GM19239 (cell line): ENCODE measurements at regions not wholly inside any gene's neighbourhood (a gene's known extent, or its start where the extent isn't known, plus 50 kb on each side); places are given as distances from the start of the nearest gene placed in this dataset.

Experiments
- DNase-seq: peaks from one replicate; pipeline ENCODE4 v3.0.0; 2011; ENCODE audit warnings: low spot score; ENCODE audit not compliant: insufficient read length
- FAIRE-seq: peaks from 2 replicates; lab custom pipeline; 2011; peaks lifted over from hg19 to GRCh38; lab: Jason Lieb, UNC

DNA sequence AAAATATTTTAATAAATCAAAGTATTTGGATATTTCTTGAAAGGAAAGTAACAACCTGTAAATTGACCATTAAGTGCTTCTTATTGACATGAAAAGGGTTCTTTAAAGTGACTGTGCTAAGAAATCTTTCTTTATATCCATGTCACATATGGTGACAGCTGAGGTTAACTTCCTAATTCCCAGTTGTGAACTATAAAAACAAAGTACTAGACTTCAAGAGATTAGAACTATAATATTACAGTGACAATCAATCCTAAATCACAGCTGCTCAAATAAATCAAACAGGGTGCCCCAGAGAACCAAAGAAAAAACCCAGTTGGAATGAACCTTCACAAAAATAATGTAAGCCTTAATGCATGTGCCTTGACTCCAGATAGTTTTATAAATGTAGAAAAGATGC lies 332.6 kb upstream of the PDE4D start:
- FAIRE-seq: no peak
- no peak for DNase-seq

DNA sequence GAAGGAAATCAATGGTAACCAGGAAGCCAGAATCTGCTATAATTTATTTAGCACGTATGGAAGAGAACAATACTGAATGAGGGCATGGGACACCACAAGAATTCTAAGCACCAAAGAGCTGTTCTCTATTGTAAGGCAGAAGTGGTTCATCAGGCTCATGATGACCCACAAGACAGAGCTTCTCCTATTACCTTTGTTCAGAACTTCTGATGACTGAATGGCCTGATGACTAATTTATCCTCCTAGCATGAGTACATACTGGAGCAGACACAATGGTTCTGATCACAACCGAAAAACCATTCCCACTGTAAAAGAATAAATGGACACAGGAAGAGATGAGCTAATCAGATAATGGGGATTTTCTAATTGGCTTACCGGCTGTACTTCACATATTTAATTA lies 329.8 kb upstream of the PDE4D start:
- no peak for DNase-seq
- no peak for FAIRE-seq

DNA sequence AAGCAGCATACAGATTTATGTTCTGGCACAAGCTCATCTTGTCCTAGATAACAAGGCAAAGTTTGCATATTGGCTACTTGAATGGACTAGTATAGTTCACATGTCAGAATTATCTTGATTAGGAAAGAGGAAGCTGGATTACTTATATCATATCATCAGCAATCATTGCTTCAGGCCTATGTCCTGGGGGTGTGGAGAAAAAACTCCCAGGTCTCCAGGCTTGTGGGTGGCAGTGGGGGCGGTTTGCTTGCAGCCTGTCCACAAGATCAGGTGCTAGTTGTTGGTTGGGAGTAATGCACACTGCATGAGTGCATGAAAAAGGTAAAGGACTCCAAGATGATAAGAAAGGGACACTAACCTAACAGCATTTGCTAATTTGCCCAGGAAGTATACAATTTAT lies 326.4 kb upstream of the PDE4D start:
- DNase-seq: no peak
- FAIRE-seq: no peak

DNA sequence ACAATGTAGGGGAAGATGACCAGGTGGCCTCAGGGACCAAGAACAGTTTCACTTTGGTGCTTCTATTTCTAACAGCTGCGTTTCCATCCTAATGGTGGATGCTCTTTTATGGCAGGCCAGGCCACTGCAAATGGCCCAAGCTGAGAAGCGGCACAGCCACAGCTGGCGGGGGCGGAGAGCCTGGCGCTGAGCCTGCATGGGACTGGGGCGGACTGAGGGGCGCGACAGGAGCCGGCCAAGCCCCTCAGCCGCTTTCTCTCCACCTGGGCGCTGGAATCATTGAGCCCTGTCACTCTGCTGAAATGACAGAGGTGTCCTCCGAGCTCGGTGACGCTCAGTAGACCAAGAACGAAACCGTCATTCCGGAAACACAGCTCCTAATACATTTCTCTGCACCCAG lies 317.3 kb upstream of the PDE4D start:
- no peak for FAIRE-seq
- no peak for DNase-seq

DNA sequence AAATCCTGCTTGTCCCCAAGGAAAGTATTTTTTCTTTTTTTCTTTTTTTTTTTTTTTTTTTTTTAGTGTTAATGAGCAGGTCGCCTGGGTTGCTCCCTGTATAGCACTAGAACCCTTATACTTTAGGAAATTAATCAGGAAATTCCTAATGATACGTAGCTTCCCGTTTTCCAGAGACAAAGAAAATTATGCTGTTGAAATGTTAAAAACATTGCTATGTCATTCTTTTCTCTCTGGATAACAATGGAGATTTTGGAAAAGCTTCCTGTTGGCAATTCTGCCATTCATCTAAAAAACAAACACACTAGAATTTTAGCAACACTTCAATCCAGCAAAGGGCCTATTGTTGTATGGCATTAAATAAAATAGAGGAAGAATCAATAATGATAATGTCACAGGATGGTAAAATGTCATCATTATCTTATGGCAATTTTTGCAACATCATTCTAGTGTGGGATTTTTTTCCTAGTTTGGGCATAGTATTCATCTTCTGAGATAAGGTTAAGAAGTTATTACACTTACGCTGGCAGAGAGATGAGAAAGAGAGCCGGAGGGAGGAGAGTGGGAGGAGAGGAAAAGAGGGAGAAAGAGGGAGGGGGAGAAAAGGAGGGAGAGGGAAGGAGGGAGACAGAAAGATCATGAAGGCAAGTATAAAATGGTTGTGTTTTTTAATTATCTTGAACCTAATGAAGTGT lies 315.8 kb upstream of the PDE4D start:
- FAIRE-seq (no peak), DNase-seq (no peak)

DNA sequence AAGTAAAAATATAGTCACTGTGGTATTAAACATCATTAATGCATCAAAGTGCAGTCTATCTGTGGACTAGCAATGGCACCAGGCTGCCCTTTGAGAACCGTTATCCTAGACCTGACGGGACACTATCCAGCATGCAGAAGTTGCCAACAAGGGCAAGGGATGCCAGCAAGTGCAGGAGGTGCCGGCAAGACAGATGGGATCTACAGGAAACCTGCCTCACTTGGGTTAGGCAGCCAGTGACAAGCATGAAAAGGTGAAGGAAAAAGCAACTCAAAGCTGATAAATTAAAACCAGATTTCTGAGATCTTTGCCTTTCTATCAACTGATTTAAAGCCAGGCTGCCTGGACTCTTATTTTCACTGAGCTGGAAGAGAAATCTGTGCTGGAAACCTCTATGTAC lies 315.2 kb upstream of the PDE4D start:
- DNase-seq: no peak
- FAIRE-seq: no peak

DNA sequence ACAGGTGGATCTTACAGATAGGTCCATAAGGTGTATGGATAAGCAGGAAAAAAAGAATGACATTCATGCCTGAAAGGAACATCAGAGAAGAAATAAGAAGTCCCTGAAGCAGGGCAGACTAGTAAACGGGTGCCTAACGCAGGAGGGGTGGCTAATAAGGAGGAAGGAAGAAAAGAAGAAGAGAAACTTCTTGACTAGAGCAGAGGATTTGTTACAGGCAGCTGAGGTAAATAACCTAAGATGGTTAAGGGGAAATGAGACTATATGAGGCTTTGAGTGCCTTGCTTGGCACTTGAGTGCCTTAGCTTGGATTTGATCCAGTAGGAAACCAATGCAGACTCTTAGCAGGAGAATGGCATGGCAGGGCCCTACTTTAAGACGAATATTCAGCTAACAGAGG lies 313.5 kb upstream of the PDE4D start:
- FAIRE-seq (no peak), DNase-seq (peak; percentile 7)

DNA sequence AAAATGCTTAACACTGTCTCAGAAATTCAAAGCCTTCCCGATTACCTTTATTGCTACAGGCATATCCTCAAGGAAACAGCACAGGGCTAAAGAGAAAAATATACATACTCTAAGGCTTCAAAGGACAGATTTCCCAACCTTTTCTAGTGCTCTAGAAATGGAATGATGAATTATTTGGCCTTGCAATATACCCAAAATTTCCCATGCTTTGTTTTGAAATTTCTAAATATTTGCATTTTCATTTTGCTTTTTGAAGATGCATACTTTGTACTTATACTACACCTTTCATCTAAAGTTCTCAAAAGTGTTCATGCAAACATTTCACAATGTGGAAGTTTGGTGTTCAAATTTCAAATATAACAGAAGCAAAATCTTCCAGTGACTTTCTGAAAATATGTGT lies 312.7 kb upstream of the PDE4D start:
- FAIRE-seq: no peak
- no peak for DNase-seq

DNA sequence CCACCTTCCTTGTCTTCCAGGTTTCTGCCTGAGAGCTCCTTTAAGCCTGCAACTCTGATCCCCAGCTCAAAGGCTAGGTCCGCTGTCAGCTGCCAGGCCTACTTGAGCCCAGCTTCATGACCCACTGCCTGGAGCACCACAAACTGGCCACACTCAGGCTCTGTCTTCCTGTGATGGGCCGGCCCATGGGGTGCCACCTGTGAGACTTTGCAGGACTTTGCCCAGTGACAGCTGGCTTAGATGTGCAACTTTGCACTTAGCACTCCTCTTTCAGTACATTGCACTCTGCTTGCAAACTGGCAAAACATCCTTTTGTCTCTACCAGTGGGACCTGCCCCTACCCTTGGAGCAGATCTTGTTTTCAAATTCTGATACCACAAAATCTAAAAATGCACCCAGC lies 311.5 kb upstream of the PDE4D start:
- DNase-seq (no peak), FAIRE-seq (no peak)

DNA sequence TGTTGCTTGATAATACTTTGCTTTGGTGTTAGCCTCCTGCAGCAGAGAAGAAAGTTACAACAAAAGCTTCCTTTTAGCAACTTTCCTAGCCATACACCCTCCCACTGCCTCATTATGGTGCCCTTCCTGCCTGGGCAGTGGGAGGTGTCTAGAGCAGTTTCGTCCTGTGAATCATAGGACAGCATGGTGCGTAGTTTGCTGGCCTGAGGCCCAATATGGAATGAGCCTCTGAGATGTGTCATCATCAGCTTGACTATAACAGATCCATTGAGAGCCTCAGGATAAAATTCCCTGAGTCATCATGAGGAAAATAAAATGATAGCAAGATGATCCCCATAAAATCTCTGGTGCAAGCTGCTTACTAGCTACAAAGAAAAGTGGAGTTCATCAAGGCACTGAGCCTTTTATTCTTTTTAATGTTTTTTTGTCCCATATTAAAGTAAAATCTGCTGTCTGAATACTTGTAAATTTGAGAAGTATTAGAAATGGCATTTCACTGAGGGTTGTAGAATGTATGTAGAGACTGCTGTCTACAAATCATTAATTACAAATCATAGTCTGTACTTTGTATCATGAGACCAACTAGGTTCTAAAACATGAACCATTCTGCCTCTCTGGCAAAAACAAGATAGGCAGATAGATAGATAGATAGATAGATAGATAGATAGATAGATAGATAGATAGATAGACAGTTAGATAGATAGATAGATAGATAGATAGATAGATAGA lies 303.0 kb upstream of the PDE4D start:
- no peak for DNase-seq
- no peak for FAIRE-seq

DNA sequence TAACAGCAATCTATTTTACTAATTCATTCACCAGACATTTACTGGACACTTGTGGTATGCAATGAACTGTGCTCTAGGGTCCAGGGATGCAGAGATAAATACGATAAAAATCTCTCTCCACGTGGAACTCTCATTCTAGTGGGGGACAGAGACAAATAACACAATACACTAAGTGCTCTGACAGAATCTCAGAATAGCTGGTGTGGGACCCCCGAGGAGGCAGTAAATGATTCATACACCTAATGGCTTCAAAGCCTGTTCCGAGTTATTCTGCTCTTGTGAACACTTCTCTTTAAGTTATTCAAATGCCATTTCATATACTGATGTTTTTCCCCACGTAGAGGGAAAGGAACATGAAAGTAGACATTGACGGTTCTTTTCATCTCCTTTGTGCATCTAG lies 302.0 kb upstream of the PDE4D start:
- DNase-seq: no peak
- no peak for FAIRE-seq

DNA sequence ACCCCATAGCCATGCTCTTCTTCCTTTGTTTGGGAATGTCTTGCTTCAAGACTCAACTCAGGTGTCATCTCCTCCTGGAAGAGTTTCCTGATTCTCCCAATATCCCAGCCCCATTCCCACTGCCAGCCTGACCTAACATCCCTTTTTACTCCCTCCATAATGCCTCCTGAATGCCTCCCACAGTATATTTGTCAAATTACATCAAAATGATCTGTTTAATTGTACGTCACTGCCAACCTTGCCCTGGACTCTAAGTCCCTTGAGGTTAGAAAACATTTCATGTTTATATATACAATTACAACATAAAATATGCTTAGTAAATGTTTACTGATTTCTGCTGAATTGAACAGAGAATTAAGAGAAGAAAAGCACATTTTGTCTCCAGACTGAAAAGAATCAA lies 301.6 kb upstream of the PDE4D start:
- DNase-seq (no peak), FAIRE-seq (no peak)

DNA sequence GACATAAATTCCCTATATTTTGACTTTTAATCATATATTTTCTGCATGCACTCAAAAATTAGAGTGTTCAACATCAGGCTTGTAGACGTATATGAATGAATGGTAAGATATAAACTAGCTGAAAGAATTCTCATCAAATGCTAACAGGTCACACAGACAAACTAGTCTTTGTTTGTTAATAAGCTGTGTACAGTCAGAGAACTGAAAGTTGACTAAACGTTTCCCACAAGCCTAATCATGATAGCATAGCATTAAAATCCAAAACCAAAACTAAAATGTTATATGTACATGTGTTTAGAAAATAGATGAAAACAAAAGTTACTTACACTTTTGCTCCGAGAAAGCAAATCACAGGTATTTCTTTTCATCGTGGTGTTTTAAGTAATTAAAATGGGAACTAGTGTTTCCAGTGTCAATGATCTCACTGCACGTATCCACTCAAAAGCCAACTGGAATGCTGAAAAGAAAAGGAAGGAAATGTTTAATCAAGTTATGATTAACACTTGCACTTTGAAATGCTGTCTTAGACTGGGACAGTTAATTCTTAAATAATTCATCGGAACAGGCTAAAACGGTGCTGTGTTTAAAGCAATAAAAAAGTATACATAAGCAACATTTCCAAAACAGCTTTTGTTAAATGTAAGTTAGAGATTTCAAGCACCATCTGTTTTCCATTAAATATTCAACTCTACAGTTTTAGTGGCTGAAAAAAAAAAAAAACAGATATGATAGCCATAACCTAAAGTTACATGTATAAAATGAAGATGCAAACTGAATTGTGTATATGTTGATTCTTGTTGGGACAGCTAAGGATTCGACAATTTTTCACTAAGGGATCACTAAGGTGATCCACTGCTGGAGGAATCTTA lies 291.9 kb upstream of the PDE4D start:
- DNase-seq (no peak), FAIRE-seq (no peak)

DNA sequence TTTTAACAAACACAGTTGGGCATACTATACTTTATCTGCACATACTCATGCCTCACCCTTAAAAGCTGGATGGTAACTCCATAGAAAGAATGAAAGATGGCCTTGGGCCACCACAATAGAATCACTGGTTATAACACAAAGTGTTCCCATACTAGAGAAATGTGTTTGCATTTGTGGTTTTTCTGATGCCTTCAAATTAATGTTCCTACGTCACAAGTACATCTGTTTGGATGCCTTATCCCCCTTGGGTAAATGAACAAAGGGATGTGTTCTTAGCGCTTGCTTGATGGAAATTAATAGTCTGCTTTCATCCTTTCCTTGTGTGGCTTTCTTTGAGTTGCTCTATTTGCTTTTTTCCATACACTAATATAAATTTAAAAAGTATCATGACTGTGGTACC lies 291.1 kb upstream of the PDE4D start:
- FAIRE-seq (no peak), DNase-seq (no peak)

DNA sequence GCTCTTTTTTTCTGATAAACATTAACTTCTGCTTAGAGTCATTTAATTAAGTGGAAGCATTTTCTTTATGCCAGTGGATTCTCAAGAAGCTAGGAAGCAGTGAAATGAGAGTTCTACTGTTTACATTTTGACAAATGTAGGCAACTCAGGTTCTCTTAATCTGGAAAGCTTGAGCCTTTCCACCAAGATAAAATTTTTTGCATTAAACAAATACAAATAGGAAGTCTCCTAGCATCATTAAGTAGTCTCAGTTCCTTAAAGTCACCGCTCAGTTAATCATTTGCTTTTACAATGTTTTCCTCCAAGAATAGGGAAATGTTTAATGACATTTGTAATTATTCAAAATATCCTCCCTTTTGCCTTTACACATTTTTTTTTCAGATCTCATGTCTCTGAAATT lies 290.4 kb upstream of the PDE4D start:
- FAIRE-seq: no peak

DNA sequence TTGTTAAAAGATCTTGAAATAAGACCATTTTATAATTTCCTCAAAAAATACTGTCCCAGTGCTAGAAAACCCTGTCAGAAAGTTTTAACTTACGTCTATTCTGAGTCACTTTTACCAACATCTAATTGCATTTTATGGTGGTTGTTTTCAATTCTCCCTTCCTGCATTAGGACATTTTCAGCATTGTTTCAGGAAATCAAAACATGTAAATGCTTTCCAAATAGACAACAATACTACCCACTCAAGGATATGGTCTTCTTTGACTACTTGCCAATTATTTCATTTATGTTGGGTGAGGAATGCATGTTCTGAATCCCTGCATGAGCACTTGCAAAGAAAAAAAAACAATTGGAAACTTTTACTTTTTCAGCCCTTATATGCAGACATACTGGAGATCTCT lies 284.6 kb upstream of the PDE4D start:
- DNase-seq: no peak
- FAIRE-seq: peak; percentile 4

More for the DNA sequence above, 290.4 kb upstream of the PDE4D start:
- no peak for DNase-seq

DNA sequence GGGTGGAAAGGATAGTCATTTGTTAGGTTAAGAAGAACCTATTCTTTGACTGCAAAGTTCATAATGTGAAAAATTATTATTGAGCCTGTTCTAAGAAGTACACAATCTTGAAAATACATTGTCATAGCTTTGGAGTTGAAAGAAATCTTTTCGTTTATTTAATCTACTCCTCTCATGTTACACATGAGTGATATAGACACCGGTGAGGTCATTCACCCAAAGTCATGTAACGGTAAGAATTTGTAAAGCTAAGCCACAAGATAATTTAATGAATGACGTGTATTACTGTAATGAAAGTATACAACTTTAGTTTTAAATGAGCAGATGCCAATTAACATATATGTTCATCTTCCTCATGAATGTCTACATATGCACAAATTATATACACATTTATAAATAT lies 284.1 kb upstream of the PDE4D start:
- FAIRE-seq: no peak
- DNase-seq: no peak

DNA sequence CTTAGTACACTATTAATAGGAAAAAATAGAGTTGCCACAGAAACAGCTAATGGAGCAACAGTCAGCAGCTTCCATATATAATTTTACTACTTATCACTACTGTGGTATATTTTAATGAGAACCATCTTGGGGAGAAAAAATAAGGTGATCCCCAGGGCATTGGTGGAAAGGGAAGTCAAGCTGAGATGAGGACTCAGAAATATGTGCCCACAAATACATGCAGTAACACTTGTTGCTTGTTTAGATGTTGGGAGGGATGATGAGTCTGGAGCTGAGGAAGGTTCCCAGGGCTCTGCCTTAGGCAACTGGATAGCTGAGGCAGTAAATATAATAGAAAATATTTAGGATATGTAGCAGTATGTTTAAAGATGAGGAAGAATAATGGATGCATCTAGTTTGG lies 280.1 kb upstream of the PDE4D start:
- FAIRE-seq: no peak
- DNase-seq: no peak

DNA sequence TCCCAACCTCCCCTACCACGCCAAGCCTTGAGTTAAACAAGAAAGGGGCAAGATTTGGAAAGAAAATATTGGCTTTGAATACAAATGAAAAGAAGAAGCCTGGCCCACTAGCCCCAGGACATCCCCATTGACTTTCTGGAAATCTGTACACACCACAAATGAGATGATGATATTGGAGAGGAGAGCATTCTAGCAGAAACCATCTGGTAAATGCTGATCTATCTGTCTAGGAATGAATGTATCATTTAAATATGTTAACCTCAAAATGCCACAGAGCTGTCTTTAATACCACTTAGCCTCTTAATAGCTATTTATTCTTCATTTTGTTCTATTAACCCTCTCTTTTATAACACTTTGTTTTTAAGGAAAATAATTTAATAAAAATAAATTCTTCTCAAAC lies 270.2 kb upstream of the PDE4D start:
- DNase-seq (no peak), FAIRE-seq (no peak)

DNA sequence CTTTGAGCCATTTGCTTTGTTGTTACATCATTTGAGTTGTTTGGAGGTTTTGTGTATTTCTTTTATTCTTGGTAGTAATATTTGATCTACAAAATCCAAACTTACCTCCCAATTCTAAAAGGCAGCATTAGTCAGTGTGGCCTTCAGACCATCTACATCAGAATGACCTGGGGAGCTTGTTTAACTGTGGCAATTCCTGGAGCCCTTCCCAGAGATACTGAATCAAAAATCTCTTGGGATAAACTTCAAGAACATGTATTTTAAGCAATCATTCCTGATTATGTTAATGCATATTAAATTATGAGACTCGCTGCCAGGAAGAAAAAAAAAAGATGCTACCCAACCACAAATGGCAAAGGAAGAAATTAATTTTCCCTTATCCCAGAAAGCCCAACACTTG lies 268.9 kb upstream of the PDE4D start:
- FAIRE-seq (no peak), DNase-seq (no peak)

DNA sequence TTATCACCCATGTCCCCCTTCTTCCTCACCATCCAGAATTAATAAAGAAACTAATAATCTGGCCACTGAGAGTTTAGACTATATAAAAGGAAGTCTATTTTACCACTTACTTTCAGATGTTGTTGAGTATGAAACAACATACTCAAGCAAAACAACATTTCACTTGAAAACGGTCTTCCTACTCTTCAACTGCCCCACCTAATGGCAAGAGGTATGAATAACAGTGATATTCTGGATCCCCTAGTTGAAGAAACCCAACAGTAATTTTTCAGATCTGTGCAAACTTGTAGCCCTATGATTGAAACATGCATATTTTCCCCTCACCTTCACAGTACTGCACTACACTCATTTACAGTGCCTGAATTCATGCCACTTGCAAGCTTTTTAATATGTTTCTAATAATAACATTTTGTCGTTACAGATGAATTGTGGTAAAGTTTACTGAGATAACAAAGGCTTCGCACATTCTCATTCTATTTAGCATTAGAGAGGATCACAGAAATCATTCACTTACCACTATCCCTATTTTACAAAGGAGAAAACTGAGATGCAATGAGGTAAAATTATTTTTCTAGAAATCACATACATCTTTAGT lies 267.9 kb upstream of the PDE4D start:
- DNase-seq: peak; percentile 5

More for the DNA sequence above, 267.9 kb upstream of the PDE4D start:
- FAIRE-seq: peak; percentile 75
